Activated CD8-positive, alpha-beta T cell treated with anti-CD3 and anti-CD28 coated beads for 36 hours (primary cell): ENCODE measurements at regions not wholly inside any gene's neighbourhood (a gene's known extent, or its start where the extent isn't known, plus 50 kb on each side); places are given as distances from the start of the nearest gene placed in this dataset.
"Not testable (repeated sequence)": the region's sequence is repeated elsewhere in the genome, so short reads cannot be mapped to it uniquely, and the experiment has no call there.

Experiments
- ATAC-seq: fragments of 200-7000 bp; cut with Tn5 transposase; one replicate; pipeline ENCODE4 v1.10.0; 2021; ENCODE audit warnings: mild to moderate bottlenecking, moderate library complexity
- CTCF ChIA-PET: fragments of 350-600 bp; sonication (Branson Sonifier 250); formaldehyde crosslinking; loops from one replicate; lab custom pipeline; 2021; ENCODE audit warnings: antibody characterized with exemption; lab: Charles Lee
- POLR2A ChIA-PET: fragments of 350-600 bp; sonication (Branson Sonifier 250); formaldehyde crosslinking; loops from one replicate; lab custom pipeline; 2021; ENCODE audit warnings: antibody characterized with exemption; lab: Charles Lee
- DNase-seq: peaks from one replicate; pipeline ENCODE4 v3.0.0-alpha.2; 2020
- H3K27ac Mint-ChIP-seq: one replicate; pipeline ENCODE4 v1.8.0; 2021; ENCODE audit warnings: mild to moderate bottlenecking, mixed read lengths
- H3K27me3 Mint-ChIP-seq: one replicate; pipeline ENCODE4 v1.8.0; 2021; ENCODE audit warnings: mixed read lengths
- H3K36me3 Mint-ChIP-seq: one replicate; pipeline ENCODE4 v1.8.0; 2021; ENCODE audit warnings: low read depth, mixed read lengths
- H3K4me1 Mint-ChIP-seq: one replicate; pipeline ENCODE4 v1.8.0; 2021; ENCODE audit warnings: low read depth, mixed read lengths
- H3K4me3 Mint-ChIP-seq: one replicate; pipeline ENCODE4 v1.8.0; 2021; ENCODE audit warnings: mild to moderate bottlenecking, moderate library complexity, mixed read lengths
- H3K9me3 Mint-ChIP-seq: one replicate; pipeline ENCODE4 v1.8.0; 2021; ENCODE audit warnings: mixed read lengths
- CTCF ChIP-seq: fragments of 200-600 bp; IDR thresholded peaks from one replicate; pipeline ENCODE4 v1.8.0; 2022; ENCODE audit warnings: antibody characterized with exemption, mild to moderate bottlenecking
- intact Hi-C: fragments of 100-400 bp; cut with micrococcal nuclease; formaldehyde crosslinking; loops from one replicate; pipeline ENCODE4 v1.10.0; 2022

- DNase-seq = no peak
- Mint-ChIP-seq H3K36me3 (no peaks in the 10 kb centered on the region), H3K27ac (no peak overlapping the region), H3K9me3 (no peaks in the 10 kb centered on the region), H3K4me1 (no peaks in the 10 kb centered on the region), H3K4me3 (no peak overlapping the region), H3K27me3 (no peaks in the 10 kb centered on the region)
- TF ChIP-seq CTCF = no peak
- ChIA-PET POLR2A (no interaction called here), CTCF (no interaction called here)
- intact Hi-C loops = no loop called here
- no peak for ATAC-seq
These were observed 191.2 kb upstream of the ATP6AP2 start for GRCh38 chrX:40389555-40389954.

- ChIA-PET CTCF (no interaction called here), POLR2A (no interaction called here)
- H3K27me3 Mint-ChIP-seq = no peaks in the 10 kb centered on the region
- H3K36me3 Mint-ChIP-seq = no peaks in the 10 kb centered on the region
- H3K27ac Mint-ChIP-seq = no peak overlapping the region
- ATAC-seq (no peak), DNase-seq (no peak)
- no peaks in the 10 kb centered on the region for H3K4me1 Mint-ChIP-seq
- H3K4me3 Mint-ChIP-seq = no peak overlapping the region
- intact Hi-C loops = no loop called here
- no peak for TF ChIP-seq CTCF
- H3K9me3 Mint-ChIP-seq = no peaks in the 10 kb centered on the region
These were observed 192.3 kb upstream of the ATP6AP2 start for GRCh38 chrX:40388441-40388840.

- DNase-seq, intact Hi-C loops, H3K4me1 Mint-ChIP-seq, H3K36me3 Mint-ChIP-seq, H3K27ac Mint-ChIP-seq, POLR2A ChIA-PET, H3K9me3 Mint-ChIP-seq, CTCF ChIA-PET, ATAC-seq, H3K4me3 Mint-ChIP-seq, H3K27me3 Mint-ChIP-seq: not testable (repeated sequence)
These were observed 192.9 kb upstream of the ATP6AP2 start for GRCh38 chrX:40387869-40388268.

DNA sequence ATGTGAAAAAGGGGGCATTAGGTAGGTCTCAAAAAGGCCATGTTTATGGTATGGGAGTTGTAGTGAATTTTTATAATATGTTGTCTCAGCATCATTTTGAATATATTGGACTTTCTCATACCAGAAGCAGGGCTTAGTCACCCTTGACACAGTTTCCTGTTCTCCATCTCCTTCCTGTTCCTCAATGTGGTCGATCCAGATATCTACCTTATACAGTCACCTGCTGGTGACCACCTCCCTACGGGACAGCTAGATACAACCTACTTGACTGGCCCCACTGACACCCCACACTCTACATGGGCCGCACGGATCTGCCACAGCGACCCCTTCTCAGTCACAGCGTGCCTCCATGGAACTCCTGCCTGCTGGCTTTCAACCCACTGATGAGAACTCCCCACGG is 193.5 kb upstream of the ATP6AP2 start:
- H3K4me1 Mint-ChIP-seq, POLR2A ChIA-PET, H3K27ac Mint-ChIP-seq, DNase-seq, ATAC-seq, H3K27me3 Mint-ChIP-seq, H3K4me3 Mint-ChIP-seq, H3K9me3 Mint-ChIP-seq, CTCF ChIA-PET, H3K36me3 Mint-ChIP-seq, intact Hi-C loops: not testable (repeated sequence)

DNA sequence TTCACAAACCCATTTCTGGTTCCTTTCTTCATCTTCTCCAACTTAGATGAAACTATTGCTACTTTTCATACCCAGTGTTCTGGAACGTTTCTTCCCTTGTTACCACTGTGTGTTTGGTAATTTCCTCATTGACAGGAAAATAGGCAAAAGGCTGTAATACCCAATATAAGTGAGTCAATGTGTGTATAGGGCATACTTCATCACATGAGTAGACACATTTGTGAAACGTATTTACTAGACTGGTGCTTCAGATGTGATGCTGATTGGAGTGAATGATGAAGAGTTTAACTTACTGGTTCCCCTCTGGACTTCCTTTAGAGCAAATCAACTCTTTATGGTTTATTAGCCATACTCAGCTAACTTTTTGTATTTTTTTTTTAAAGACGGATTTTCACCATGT is 195.1 kb upstream of the ATP6AP2 start:
- Mint-ChIP-seq H3K4me1 (no peaks in the 10 kb centered on the region), H3K36me3 (no peaks in the 10 kb centered on the region), H3K9me3 (no peaks in the 10 kb centered on the region), H3K27ac (no peak overlapping the region), H3K4me3 (no peak overlapping the region), H3K27me3 (no peaks in the 10 kb centered on the region)
- DNase-seq (no peak), ATAC-seq (no peak)
- ChIA-PET POLR2A (no interaction called here), CTCF (no interaction called here)
- intact Hi-C loops = no loop called here
- no peak for TF ChIP-seq CTCF

DNA sequence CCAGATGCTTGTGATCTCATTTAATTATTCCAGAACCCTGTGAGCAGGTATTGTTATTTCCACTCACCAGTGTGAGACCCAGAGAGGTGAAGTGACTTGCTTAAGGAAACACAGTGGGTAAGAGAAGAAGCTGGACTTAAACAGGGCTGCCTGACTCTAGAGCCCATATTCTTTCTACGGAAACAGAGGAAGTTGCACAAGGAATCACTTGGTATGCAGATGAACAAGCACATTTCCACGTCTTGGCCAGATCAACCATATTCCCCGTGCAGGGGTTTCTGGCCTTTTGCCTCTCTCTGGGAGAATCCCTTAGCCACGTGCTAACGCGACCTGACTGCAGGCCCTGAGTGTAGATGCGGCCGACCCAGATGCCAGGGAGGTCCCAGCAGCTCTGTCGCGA is 195.5 kb upstream of the ATP6AP2 start:
- H3K4me1 Mint-ChIP-seq = no peaks in the 10 kb centered on the region
- no peak overlapping the region for H3K4me3 Mint-ChIP-seq
- no peak for ATAC-seq
- DNase-seq = no peak
- no peaks in the 10 kb centered on the region for H3K36me3 Mint-ChIP-seq
- intact Hi-C loops = no loop called here
- H3K27ac Mint-ChIP-seq = no peak overlapping the region
- TF ChIP-seq CTCF = no peak
- no peaks in the 10 kb centered on the region for H3K27me3 Mint-ChIP-seq
- H3K9me3 Mint-ChIP-seq = no peaks in the 10 kb centered on the region
- CTCF ChIA-PET = no interaction called here
- POLR2A ChIA-PET = no interaction called here
